ENCODE measurements at regions not wholly inside any gene's neighbourhood (a gene's known extent, or its start where the extent isn't known, plus 50 kb on each side); places are given as distances from the start of the nearest gene placed in this dataset.

GRCh38 chr7:67571026-67571545, 574.5 kb downstream of the TYW1 start:
- H2BK5ac ChIP-seq (ENCODE audit: low read depth, low read length) = no peak overlapping the region
- no peak overlapping the region for H3K56ac ChIP-seq (replicated peaks; ENCODE audit: insufficient read length, low read depth, low read length)
- no peak overlapping the region for H4K91ac ChIP-seq (replicated peaks; ENCODE audit: insufficient read length, low read length)
- no peak overlapping the region for H3K4ac ChIP-seq (replicated peaks; ENCODE audit: insufficient read length, low read depth, low read length)
- 87% methylated on average over 7 of the region's 7 CpGs; no CpG with 5 or more reads in 1 of the 2 experiments for WGBS, 2 experiments (ENCODE audit: extremely low coverage in 1 of 2, insufficient coverage in 1 of 2, insufficient read length in 1 of 2, insufficient replicate concordance in 2 of 2, low coverage in 1 of 2, low lambda C conversion rate in 2 of 2, missing lambda C conversion rate in 1 of 2)
- no peak overlapping the region for H2BK20ac ChIP-seq (ENCODE audit: low read length)
- H3K27ac ChIP-seq (ENCODE audit: low read depth, low read length) = no peak overlapping the region
- no peak overlapping the region for H2AFZ ChIP-seq (ENCODE audit: low read length)
- H3K14ac ChIP-seq (ENCODE audit: insufficient read length) = no peak overlapping the region
- H4K8ac ChIP-seq (ENCODE audit: extremely low read depth, insufficient read depth, low read length) = no peak overlapping the region
- H3K23ac ChIP-seq (ENCODE audit: insufficient read length) = no peak overlapping the region
- no peak overlapping the region for H2BK12ac ChIP-seq (ENCODE audit: low read depth, low read length)
- H3K23me2 ChIP-seq (ENCODE audit: low read depth, low read length) = no peaks in the 10 kb centered on the region
- no peaks in the 10 kb centered on the region for H3K36me3 ChIP-seq (ENCODE audit: control insufficient read depth in 2 of 4, insufficient read depth in 4 of 4, low read length in 3 of 4)
- no peaks in the 10 kb centered on the region for H4K20me1 ChIP-seq (replicated peaks in 1 of 2; ENCODE audit: control insufficient read depth in 1 of 2, insufficient read depth in 2 of 2, low read length in 2 of 2)
- no peak for DNase-seq (ENCODE audit: low read depth in 1 of 2, low spot score in 2 of 2)
- no peaks in the 10 kb centered on the region for H3K79me1 ChIP-seq (ENCODE audit: low read depth, low read length)
- H3K79me2 ChIP-seq (ENCODE audit: control insufficient read depth in 1 of 2, insufficient read depth in 2 of 2, low read length in 2 of 2) = no peaks in the 10 kb centered on the region
- no peak overlapping the region for H2BK120ac ChIP-seq (replicated peaks; ENCODE audit: low read depth, low read length)
- no peak overlapping the region for H3K9ac ChIP-seq (replicated peaks in 1 of 4; ENCODE audit: extremely low read depth in 1 of 4, low read depth in 3 of 4, low read length in 3 of 4)
- no peak for FAIRE-seq
- CTCF ChIA-PET (ENCODE audit: partially characterized antibody) = no interaction called here
- H3K27me3 ChIP-seq (replicated peaks in 1 of 4; ENCODE audit: control insufficient read depth in 3 of 4, extremely low read depth in 1 of 4, insufficient read depth in 3 of 4, low read length in 3 of 4) = no peaks in the 10 kb centered on the region
- no peak overlapping the region for H3K4me2 ChIP-seq (ENCODE audit: insufficient read depth in 1 of 2, low read depth in 2 of 2, low read length in 2 of 2)
- POLR2A ChIA-PET (ENCODE audit: partially characterized antibody) = no interaction called here
- peaks cover 4 to 17% of the 10 kb centered on the region in 2 experiments; a peak in 3 of 4 replicates for H3K9me3 ChIP-seq (ENCODE audit: insufficient read depth in 2 of 2, low read depth in 1 of 2, low read length in 1 of 2)
- H3K4me3 ChIP-seq (ENCODE audit: extremely low read depth in 1 of 4, insufficient read depth in 2 of 4, low read depth in 3 of 4, low read length in 4 of 4) = no peak overlapping the region
- no peak overlapping the region for H2BK15ac ChIP-seq (ENCODE audit: low read length)
- no peak overlapping the region for H3K18ac ChIP-seq (ENCODE audit: extremely low read depth, low read length)
- H4K5ac ChIP-seq (ENCODE audit: insufficient read length, low read depth, low read length) = no peak overlapping the region
- H2AK5ac ChIP-seq (ENCODE audit: low read depth, low read length) = no peak overlapping the region
- no peaks in the 10 kb centered on the region for H3K4me1 ChIP-seq (replicated peaks in 1 of 4; ENCODE audit: control insufficient read depth in 3 of 4, insufficient read depth in 4 of 4, low read length in 3 of 4)
- TF ChIP-seq MAFK (IDR thresholded peaks at IDR 0.05; ENCODE audit: low read depth, low read length) (no peak), EP300 (IDR thresholded peaks at IDR 0.05; ENCODE audit: borderline replicate concordance in 1 of 2, low read depth in 2 of 2, low read length in 2 of 2) (no peak)

Measured in H1 (cell line).